Left lung (tissue), 4 donors: ENCODE measurements at regions not wholly inside any gene's neighbourhood (a gene's known extent, or its start where the extent isn't known, plus 50 kb on each side); places are given as distances from the start of the nearest gene placed in this dataset.

Source experiments
- ATAC-seq: fragments of 200-7000 bp; cut with Tn5 transposase; one replicate; pipeline ENCODE4 v1.9.1; 2020; ENCODE audit warnings: moderate library complexity
- DNase-seq, 4 donors: peaks; one replicate each; pipeline ENCODE4 v3.0.0-alpha.2; 2013 to 2020
- H3K27ac ChIP-seq, 2 donors: fragments of 200-600 bp; sonication (generic) in 1 of 2; one replicate each; pipeline versions ENCODE4 v1.5.0 to v1.8.0; 2020 to 2021
- H3K27me3 ChIP-seq, 2 donors: fragments of 200-600 bp; sonication (generic) in 1 of 2; one replicate each; pipeline versions ENCODE4 v1.5.0 to v1.8.0; 2020 to 2021
- H3K36me3 ChIP-seq, 2 donors: fragments of 200-600 bp; sonication (generic) in 1 of 2; one replicate each; pipeline versions ENCODE4 v1.5.0 to v1.8.0; 2020 to 2021
- H3K4me1 ChIP-seq, 2 donors: fragments of 200-600 bp; one replicate each; pipeline ENCODE4 v1.8.0; 2021
- H3K4me3 ChIP-seq, 2 donors: fragments of 200-600 bp; sonication (generic) in 1 of 2; one replicate each; pipeline versions ENCODE4 v1.5.0 to v1.8.0; 2020 to 2021; ENCODE audit warnings: mild to moderate bottlenecking in 1 of 2
- H3K9me3 ChIP-seq, 2 donors: fragments of 200-600 bp; sonication (generic) in 1 of 2; one replicate each; pipeline versions ENCODE4 v1.5.0 to v1.8.0; 2020 to 2021
- intact Hi-C, 2 donors: fragments of 100-400 bp; cut with DNase I; formaldehyde crosslinking; loops; one replicate each; pipeline versions ENCODE4 v1.11.2 to v1.14.2; 2022
- TF ChIP-seq, protein P1 (sequence below), 2 donors: fragments of 200-600 bp; sonication (generic) in 1 of 2; IDR thresholded peaks; one replicate each; pipeline versions ENCODE4 v1.5.0 to v1.8.0; 2021; ENCODE audit warnings: antibody characterized with exemption in 2 of 2
- donor health status: DM: no; HTN: yes; CAD: no.
- donor health status: DM: no; HTN: no; CAD: no.

DNA sequence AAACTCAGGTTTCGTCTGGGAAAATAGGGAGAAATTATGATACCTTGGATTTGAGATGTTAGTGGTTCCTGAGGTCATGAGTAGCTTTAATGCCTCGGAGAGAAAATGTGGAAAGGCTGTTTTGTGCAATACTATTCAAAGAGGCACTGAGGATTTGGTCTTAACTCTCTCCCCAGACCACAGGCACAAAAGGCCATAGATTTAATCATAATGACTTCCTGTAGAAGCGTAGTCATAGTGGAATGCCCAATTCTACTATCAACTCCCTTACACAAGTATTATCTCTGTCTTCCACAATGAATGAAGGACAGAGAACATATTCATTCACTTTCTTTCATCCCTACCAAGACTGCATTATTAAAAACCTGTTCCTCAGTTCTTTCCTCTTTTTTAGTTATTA lies 153.0 kb upstream of the FTMT start:
- H3K9me3 ChIP-seq, result no peaks in the 10 kb centered on the region
- ATAC-seq (no peak), DNase-seq (no peak)
- H3K27ac ChIP-seq, result no peak overlapping the region
- H3K4me3 ChIP-seq, result no peak overlapping the region
- H3K27me3 ChIP-seq, result no peaks in the 10 kb centered on the region
- intact Hi-C loops, result no loop called here
- H3K36me3 ChIP-seq, result no peaks in the 10 kb centered on the region
- no peaks in the 10 kb centered on the region for H3K4me1 ChIP-seq
- TF ChIP-seq, protein P1, sequence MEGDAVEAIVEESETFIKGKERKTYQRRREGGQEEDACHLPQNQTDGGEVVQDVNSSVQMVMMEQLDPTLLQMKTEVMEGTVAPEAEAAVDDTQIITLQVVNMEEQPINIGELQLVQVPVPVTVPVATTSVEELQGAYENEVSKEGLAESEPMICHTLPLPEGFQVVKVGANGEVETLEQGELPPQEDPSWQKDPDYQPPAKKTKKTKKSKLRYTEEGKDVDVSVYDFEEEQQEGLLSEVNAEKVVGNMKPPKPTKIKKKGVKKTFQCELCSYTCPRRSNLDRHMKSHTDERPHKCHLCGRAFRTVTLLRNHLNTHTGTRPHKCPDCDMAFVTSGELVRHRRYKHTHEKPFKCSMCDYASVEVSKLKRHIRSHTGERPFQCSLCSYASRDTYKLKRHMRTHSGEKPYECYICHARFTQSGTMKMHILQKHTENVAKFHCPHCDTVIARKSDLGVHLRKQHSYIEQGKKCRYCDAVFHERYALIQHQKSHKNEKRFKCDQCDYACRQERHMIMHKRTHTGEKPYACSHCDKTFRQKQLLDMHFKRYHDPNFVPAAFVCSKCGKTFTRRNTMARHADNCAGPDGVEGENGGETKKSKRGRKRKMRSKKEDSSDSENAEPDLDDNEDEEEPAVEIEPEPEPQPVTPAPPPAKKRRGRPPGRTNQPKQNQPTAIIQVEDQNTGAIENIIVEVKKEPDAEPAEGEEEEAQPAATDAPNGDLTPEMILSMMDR (IDR thresholded peaks at IDR 0.05), result no peak

DNA sequence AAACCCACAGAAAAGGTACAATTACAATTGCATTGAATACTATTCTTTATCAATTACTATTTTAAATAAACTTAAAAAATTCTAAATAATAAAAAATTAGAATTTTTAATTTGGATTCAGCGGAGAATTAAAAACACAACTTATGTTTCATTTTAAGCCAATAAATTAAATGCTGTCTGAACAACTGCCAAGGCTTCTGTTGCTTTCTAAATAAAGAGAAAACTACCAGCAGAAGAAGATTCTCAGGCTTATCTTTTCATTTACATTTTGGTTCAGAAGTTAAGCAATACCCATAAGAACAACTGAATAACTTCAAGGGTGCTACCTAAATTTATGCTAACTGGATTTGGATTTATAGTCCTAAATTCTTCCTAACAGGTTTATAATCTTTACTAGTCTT lies 150.0 kb upstream of the FTMT start:
- no peak for DNase-seq
- TF ChIP-seq, protein P1 (IDR thresholded peaks at IDR 0.05), result no peak
- intact Hi-C loops, result no loop called here
- Histone ChIP-seq H3K36me3 (no peaks in the 10 kb centered on the region), H3K27ac (no peak overlapping the region), H3K27me3 (no peaks in the 10 kb centered on the region), H3K9me3 (no peaks in the 10 kb centered on the region), H3K4me1 (no peaks in the 10 kb centered on the region), H3K4me3 (no peak overlapping the region)
- ATAC-seq, result no peak

DNA sequence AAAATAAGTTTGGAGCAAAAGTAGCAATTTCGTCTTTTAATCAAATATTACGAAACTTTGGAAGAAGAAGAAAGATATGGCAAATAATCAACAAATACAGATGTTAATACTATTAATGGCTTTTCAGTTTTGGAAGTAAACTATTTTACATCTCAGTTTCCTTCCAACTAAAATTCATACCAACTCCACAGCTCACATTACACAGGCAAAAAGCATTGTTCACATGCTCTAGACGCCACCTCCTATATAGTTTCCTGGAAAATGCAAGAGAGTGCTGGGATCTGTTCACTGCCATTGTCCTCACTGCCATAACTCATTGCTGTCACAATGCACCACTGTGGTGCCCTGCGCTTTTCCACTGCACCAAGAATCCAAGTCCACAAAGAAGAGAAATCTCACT lies 149.0 kb upstream of the FTMT start:
- H3K27me3 ChIP-seq, result no peaks in the 10 kb centered on the region
- no peak overlapping the region for H3K27ac ChIP-seq
- H3K4me3 ChIP-seq, result no peak overlapping the region
- DNase-seq (no peak), ATAC-seq (no peak)
- H3K36me3 ChIP-seq, result no peaks in the 10 kb centered on the region
- intact Hi-C loops, result no loop called here
- H3K9me3 ChIP-seq, result no peaks in the 10 kb centered on the region
- TF ChIP-seq, protein P1 (IDR thresholded peaks at IDR 0.05), result no peak
- H3K4me1 ChIP-seq, result peaks cover 0 to 3% of the 10 kb centered on the region in 2 donors

DNA sequence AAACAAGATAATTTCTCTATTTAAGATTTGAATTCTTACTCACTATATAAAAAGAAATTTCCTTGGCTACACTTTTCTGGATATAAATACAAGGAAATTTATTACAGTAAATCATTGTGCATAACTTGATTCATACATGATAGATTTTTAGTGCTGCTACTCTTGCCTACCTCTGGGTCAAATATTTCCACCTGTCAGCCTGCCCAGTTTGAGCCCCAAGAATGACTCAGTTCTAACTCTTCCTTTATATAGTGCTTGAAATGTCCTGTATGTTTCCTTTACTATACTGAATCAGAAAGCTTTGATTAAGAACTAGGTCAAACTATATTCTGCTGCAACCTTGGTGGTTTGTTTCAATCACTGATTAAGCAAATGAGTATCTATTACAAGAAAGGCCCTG lies 147.4 kb upstream of the FTMT start:
- Histone ChIP-seq H3K27me3 (no peaks in the 10 kb centered on the region), H3K4me3 (no peak overlapping the region), H3K27ac (no peak overlapping the region), H3K36me3 (no peaks in the 10 kb centered on the region), H3K4me1 (peaks cover 0 to 3% of the 10 kb centered on the region in 2 donors), H3K9me3 (no peaks in the 10 kb centered on the region)
- TF ChIP-seq, protein P1 (IDR thresholded peaks at IDR 0.05), result no peak
- intact Hi-C loops, result no loop called here
- ATAC-seq, result no peak
- DNase-seq, result no peak

DNA sequence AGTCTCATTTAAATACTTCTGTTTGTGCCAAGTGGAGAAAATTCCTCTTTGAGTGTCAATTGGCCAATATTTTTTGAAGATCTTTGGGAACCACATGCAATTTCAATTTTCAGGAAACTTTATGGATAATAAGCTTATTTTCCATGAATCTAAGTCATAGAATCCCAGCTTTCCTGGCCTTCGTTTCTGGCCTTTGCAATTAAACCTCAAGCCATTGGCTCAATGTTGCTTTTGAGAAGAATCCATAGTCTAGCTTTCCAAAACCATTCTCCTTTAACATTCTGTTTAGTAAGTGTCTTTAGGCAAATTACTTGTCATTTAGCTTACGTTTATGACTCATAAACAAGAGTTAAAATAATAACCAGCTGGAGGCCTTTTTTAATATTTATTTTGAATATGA lies 145.0 kb upstream of the FTMT start:
- no peak for DNase-seq
- ATAC-seq, result no peak
- Histone ChIP-seq H3K27me3 (no peaks in the 10 kb centered on the region), H3K27ac (no peak overlapping the region), H3K4me3 (no peak overlapping the region), H3K36me3 (no peaks in the 10 kb centered on the region), H3K4me1 (peaks cover 0 to 3% of the 10 kb centered on the region in 2 donors), H3K9me3 (no peaks in the 10 kb centered on the region)
- TF ChIP-seq, protein P1 (IDR thresholded peaks at IDR 0.05), result no peak
- intact Hi-C loops, result no loop called here
